CD4-positive, alpha-beta T cell treated with Interleukin-17A for 1 hour (primary cell): ENCODE measurements at regions not wholly inside any gene's neighbourhood (a gene's known extent, or its start where the extent isn't known, plus 50 kb on each side); places are given as distances from the start of the nearest gene placed in this dataset.

ENCODE experiments used
- DNase-seq: peaks from one replicate; pipeline ENCODE4 v3.0.0-alpha.2; 2020

GRCh38 chr13:84931264-84931663, 868.0 kb downstream of the SLITRK6 start:
- no peak for DNase-seq

DNA sequence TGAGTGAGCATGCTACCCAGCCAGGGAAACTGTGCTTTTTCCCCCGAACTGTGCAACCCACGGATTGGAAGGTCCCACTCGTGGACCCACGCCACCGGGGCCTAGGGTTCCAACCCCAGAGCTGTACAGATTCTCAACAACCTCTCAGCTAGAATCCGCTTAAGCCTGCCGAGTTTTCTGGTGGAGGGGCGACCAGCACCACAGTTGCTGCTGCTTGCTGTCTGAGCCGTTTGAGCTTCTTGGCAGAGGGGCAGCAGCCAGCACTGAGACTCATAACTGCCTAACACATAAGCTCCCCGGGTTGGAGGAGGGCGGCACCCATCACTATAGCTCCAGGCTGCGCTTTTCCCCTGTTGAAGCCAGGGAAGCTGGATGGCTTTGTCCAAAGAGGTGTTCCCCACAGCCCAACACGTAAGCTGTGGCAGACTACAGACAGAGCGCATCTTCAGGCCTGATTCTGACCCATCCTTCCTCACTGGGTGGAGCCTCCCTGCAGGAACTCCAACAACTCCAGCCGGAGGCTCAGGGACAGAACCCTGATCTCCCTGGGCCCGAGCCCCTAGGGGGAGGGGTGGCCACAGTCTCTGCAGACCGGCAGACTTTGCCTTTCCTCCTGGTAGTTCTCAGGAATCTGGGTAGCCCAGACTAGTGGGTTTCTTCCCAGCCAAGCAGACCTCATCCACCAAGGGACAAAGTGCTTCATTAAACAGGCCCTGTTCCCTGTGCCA, 871.6 kb downstream of the SLITRK6 start:
- DNase-seq = no peak

DNA sequence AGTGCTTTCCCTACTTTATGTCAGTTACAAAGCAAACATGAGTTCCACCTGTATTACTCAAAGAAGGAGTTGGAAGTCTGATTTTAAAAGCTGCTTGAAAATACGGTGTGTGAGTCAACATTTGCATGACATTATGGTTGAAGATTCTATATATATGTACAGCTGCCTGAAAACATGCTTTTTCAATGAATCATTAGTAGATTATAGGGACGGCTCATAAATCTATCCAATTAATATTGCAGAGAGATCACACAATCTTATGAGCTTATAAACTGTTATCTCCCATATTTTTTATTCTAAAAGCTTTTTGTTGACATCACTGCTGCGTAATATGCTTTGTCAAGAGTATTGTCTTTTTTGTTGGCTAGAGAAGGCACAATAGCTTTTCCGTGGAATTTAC, 873.8 kb downstream of the SLITRK6 start:
- no peak for DNase-seq

GRCh38 chr13:84923831-84924230, 875.4 kb downstream of the SLITRK6 start:
- DNase-seq = no peak

GRCh38 chr13:84917252-84917878, 881.9 kb downstream of the SLITRK6 start:
- no peak for DNase-seq

DNA sequence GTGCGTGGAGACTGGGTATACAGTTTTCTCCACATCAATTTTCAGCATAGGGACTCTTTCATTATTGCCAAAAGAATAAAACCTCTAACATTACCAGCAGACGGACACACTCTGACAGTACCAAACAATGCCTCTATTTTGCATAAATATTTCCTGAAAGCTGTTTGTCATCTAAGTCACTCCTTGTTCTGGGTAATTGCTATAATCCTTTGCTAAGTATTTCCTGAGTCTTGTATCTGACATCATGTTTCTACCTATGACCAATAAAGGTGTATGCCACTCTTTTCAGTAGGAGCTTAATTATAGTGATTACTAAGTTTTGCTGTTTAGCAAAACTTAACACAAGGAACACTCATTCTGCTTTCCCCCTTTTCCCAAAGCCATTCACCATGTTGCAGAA, 886.5 kb downstream of the SLITRK6 start:
- DNase-seq = no peak

GRCh38 chr13:84910423-84910822, 888.8 kb downstream of the SLITRK6 start:
- no peak for DNase-seq

- DNase-seq = no peak
Measured at GRCh38 chr13:84903391-84903790, 895.8 kb downstream of the SLITRK6 start.

GRCh38 chr13:84902243-84902642, 897.0 kb downstream of the SLITRK6 start:
- no peak for DNase-seq

DNA sequence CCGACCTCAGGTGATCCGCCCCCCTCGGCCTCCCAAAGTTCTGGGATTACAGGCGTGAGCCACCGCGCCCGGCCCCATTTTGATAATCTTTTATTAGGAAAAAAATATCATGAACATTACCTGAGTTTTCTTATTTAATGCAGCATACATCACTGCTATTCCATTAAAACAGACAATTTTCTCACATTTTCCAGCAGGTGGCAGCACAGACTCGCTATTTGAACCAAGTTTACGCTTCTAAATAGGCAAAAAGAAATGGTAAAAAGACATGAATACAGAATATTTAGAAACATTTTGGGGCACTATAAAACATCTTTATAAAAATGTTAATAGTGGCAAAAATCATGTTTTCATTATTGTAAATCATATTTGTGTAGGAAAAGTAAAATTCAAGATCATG, 903.1 kb downstream of the SLITRK6 start:
- DNase-seq = peak; percentile 22

GRCh38 chr13:84894749-84895148, 904.5 kb downstream of the SLITRK6 start:
- DNase-seq = no peak

- DNase-seq = no peak
Measured at GRCh38 chr13:84885868-84886267, 913.4 kb downstream of the SLITRK6 start.

DNA sequence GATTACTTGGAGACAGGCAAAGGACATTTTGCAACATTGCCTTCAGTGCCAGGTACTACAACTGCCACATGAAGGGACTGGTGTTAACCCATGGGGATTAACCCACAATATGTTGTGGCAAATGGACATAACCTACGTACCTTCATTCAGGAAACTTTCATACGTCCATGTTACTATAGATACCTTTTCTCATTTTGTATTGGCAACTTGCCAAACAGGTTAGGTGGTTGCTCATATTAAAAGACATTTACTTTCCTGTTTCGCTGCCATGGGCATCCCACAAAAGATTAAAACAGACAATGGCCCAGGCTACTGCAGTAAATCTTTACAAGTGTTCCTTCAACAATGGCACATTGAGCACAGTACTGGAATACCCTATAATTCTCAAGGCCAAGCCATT, 925.3 kb downstream of the SLITRK6 start:
- no peak for DNase-seq

- no peak for DNase-seq
Measured at GRCh38 chr13:84870190-84870589, 929.0 kb downstream of the SLITRK6 start.

DNA sequence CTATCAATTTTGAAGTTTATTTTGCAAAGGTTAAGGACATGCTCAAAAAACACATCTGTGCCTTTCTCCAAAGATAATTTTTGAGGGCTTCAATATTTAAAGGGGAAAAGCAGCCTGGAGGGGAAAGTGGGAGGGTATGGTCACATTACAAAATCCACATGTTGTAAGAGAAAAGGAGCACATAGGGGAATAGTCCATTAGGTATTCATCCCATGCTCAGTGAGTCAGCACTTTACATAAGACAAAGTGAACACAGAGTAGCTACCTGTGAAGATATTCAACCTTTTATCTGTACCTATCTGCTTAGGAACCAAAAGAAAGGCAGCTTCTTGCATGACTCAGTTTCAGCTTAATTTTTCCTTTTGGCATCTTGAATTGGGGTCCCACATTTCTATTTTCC, 932.0 kb downstream of the SLITRK6 start:
- no peak for DNase-seq

GRCh38 chr13:84865783-84866221, 933.4 kb downstream of the SLITRK6 start:
- DNase-seq = no peak

DNA sequence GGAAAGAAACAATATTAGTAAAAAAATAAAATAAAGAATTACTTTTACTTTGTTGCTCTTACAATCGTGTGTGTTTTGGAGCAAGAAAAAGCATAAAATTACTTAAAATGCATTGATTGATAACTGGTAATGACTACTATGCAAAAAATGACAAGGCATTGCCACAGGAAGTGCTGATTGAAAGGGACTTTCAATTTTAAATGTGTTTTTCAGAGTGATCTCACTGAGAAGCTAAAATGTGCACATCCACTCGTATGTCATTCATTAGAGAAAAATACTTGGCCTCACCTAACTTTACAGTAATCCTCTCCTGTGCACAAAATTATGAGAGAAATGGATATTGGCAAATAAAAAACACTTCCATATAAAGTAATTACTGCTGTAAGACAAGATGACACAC, 934.9 kb downstream of the SLITRK6 start:
- DNase-seq = no peak

- no peak for DNase-seq
Measured at GRCh38 chr13:84847107-84847506, 952.1 kb downstream of the SLITRK6 start.

GRCh38 chr13:84845907-84846619, 953.2 kb downstream of the SLITRK6 start:
- no peak for DNase-seq

DNA sequence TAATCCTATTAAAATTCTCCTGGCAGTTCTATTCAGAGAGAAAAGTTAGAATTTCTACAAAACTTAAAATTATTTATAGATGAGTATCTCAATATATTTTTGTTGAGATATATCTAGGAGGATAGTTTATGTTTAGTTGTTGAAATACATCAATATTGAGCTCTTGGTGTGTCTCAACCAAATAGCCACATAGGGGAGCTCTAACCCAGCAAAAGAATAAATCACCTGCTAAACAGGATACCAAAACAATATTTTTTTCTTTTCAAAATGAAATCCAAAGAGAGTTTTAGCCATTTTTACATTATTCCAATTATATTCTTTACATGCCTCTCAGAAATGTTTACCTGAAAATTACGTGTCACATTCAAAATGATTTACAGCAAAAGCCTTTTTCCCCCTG, 954.7 kb downstream of the SLITRK6 start:
- DNase-seq = no peak

- DNase-seq = no peak
Measured at GRCh38 chr13:84843368-84843767, 955.9 kb downstream of the SLITRK6 start.

- DNase-seq = no peak
Measured at GRCh38 chr13:84834201-84834600, 951.9 kb upstream of the SLITRK1 start.

GRCh38 chr13:84831666-84832657, 949.7 kb upstream of the SLITRK1 start:
- DNase-seq = no peak
